GM10248 (cell line): ENCODE measurements at regions not wholly inside any gene's neighbourhood (a gene's known extent, or its start where the extent isn't known, plus 50 kb on each side); places are given as distances from the start of the nearest gene placed in this dataset.

ENCODE experiments used
- CTCF ChIA-PET: fragments of 300-600 bp; sonication (Branson Sonifier 250); formaldehyde crosslinking; extraction: SDS; loops from one replicate; lab custom pipeline; 2021; ENCODE audit warnings: antibody characterized with exemption; lab: Yijun Ruan, JAX
- POLR2A ChIA-PET: fragments of 350-650 bp; sonication (Branson Sonifier 250); formaldehyde crosslinking; extraction: SDS; loops from one replicate; lab custom pipeline; 2020; ENCODE audit warnings: antibody characterized with exemption; lab: Yijun Ruan, JAX
- DNase-seq: peaks from one replicate; pipeline ENCODE4 v3.0.0; 2012; ENCODE audit errors: extremely low spot score
- CTCF ChIP-seq: IDR thresholded peaks from 2 replicates; pipeline ENCODE4 v1.5.1; 2012; ENCODE audit warnings: mild to moderate bottlenecking, low read depth; ENCODE audit errors: extremely low read depth, missing control alignments, control extremely low read depth

- ChIA-PET CTCF (interaction anchor here (1.3 to 2.7 kb wide), 3 partner anchors 9 to 41 kb away, joined by 5 to 7 read pairs (median 5); no protein-coding TSS in a partner anchor), POLR2A (no interaction called here)
- no peak for TF ChIP-seq CTCF
- no peak for DNase-seq
Observed at GRCh38 chr11:119491753-119492510, 69.0 kb upstream of the THY1 start.

- POLR2A ChIA-PET = no interaction called here
- CTCF ChIA-PET = interaction anchor here (1.1 to 2.7 kb wide), 6 partner anchors 9 to 618 kb away, joined by 3 to 7 read pairs (median 5); no protein-coding TSS in a partner anchor
- TF ChIP-seq CTCF = no peak
- DNase-seq = no peak
Observed at GRCh38 chr11:119490253-119491006, 67.5 kb upstream of the THY1 start.

GRCh38 chr11:119489087-119489486 is 66.1 kb upstream of the THY1 start:
- POLR2A ChIA-PET = no interaction called here
- CTCF ChIA-PET = interaction anchor here (1.2 kb wide), 1 partner anchor 619 kb away, joined by 3 read pairs; no protein-coding TSS in a partner anchor
- no peak for DNase-seq
- no peak for TF ChIP-seq CTCF

GRCh38 chr11:119488256-119488995 is 65.5 kb upstream of the THY1 start:
- ChIA-PET POLR2A (no interaction called here), CTCF (interaction anchor here (1.0 to 1.1 kb wide), 2 partner anchors 14 to 46 kb away, joined by 3 to 5 read pairs; no protein-coding TSS in a partner anchor)
- DNase-seq = no peak
- TF ChIP-seq CTCF = no peak

GRCh38 chr11:119486691-119487259 is 63.8 kb upstream of the THY1 start:
- CTCF ChIA-PET = interaction anchor here (1.0 to 2.2 kb wide), 2 partner anchors 12 to 131 kb away, joined by 3 to 7 read pairs; no protein-coding TSS in a partner anchor
- POLR2A ChIA-PET = no interaction called here
- DNase-seq = no peak
- TF ChIP-seq CTCF = no peak

GRCh38 chr11:119486016-119486415 is 63.0 kb upstream of the THY1 start:
- no peak for TF ChIP-seq CTCF
- POLR2A ChIA-PET = no interaction called here
- CTCF ChIA-PET = interaction anchor here (1.0 to 2.2 kb wide), 2 partner anchors 11 to 130 kb away, joined by 3 to 7 read pairs; no protein-coding TSS in a partner anchor
- no peak for DNase-seq
